SH-SY5Y (cell line): ENCODE measurements at regions not wholly inside any gene's neighbourhood (a gene's known extent, or its start where the extent isn't known, plus 50 kb on each side); places are given as distances from the start of the nearest gene placed in this dataset.
A peak's percentile ranks its signal among the peaks of the same experiment; 100 is the strongest.

Source experiments
- GATA2 ChIP-seq: IDR thresholded peaks from 2 replicates; pipeline ENCODE4 v1.6.1; 2011; ENCODE audit warnings: mild to moderate bottlenecking, low read depth, low read length
- GATA3 ChIP-seq: IDR thresholded peaks from 2 replicates; pipeline ENCODE4 v1.6.1; 2011; ENCODE audit warnings: low read depth, mild to moderate bottlenecking, low read length, moderate library complexity

- no peak for TF ChIP-seq GATA3
- TF ChIP-seq GATA2 = 0 out of 2 replicates have a peak, but pooled peaks have one; percentile 38
Observed at GRCh38 chr3:177611752-177612334, 414.6 kb upstream of the TBL1XR1 start.

DNA sequence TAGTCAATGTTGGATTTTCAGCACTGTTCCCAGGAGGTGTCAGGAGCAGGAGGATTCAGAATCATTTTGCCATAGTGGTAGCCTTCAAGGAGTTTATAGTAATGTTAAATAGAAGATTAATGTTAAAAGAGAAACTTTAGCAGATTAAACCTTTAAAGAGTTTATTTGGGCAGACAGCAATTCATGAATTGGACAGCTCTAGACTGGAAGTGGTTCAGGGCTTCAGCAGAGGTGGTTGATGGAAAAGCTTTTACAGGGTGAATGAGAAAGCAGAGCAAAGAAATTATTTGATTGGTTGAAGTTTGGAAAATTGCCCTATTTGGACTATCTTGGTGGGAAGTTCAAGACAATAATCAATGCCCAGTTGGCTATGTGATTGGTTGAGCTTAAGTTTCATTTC, 416.6 kb upstream of the TBL1XR1 start:
- no peak for TF ChIP-seq GATA2
- no peak for TF ChIP-seq GATA3

DNA sequence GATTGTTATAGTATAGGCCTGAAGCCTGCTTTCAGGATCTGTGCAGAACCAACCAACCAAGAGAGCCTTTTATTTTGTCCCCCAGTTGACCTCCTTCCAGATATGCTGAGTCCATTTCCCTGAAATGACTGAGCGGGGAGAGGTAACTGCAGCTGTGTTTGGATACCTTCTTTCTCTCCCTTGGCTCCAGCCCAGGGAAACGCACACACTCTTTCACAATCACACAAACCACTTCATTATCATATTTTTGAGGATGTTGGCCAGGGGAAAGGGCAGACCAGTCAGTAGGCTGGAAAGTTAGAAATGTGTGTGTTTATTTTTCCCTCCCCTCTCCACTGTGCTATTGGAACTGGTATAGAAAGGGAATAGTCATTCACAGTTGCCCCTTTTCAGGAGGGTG, 417.7 kb upstream of the TBL1XR1 start:
- TF ChIP-seq GATA3 (no peak), GATA2 (no peak)

DNA sequence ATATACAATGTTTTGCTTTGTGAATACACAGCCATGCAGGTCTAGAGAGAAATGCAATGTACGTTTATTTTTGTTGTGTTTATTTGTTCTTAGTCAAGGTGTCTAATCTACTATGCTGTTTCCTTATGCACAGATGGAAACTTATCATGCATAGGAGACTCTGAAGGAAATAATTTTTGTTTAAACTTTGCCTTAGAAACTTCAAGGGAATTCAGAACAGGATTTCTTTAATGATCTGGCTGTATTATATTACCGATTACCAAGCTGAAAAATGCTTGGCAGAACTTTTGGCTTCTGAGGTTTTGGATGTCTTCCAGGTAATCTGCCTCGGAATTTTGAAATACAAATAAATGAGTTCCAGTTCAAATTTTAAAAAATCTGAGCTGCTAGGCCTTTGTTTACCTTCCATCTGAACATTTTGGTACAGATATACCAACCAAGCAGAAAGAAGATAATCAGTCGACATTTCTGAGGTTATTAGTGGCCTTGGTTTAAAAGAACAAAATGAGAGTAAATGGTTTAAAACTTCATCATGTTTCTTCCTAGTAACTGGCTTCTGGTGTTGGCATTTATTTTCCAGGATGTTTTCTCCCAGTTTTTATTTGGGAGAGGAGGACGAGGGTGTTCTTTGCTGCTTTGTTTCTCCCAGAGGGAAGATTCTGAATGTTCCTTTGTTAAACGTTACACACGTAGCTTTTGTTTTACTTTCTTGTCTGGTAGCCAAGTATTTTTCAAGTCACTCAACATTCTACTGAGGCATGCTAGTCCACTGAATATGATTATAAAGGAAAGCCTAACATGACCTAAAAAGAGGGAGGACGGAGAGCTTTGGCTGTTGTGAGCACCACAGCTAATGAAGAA, 421.8 kb upstream of the TBL1XR1 start:
- TF ChIP-seq GATA3 (no peak), GATA2 (no peak)

- TF ChIP-seq GATA2 (no peak), GATA3 (no peak)
Observed at GRCh38 chr3:177620073-177620472, 422.8 kb upstream of the TBL1XR1 start.

- no peak for TF ChIP-seq GATA3
- TF ChIP-seq GATA2 = no peak
Observed at GRCh38 chr3:177622520-177622919, 425.2 kb upstream of the TBL1XR1 start.

DNA sequence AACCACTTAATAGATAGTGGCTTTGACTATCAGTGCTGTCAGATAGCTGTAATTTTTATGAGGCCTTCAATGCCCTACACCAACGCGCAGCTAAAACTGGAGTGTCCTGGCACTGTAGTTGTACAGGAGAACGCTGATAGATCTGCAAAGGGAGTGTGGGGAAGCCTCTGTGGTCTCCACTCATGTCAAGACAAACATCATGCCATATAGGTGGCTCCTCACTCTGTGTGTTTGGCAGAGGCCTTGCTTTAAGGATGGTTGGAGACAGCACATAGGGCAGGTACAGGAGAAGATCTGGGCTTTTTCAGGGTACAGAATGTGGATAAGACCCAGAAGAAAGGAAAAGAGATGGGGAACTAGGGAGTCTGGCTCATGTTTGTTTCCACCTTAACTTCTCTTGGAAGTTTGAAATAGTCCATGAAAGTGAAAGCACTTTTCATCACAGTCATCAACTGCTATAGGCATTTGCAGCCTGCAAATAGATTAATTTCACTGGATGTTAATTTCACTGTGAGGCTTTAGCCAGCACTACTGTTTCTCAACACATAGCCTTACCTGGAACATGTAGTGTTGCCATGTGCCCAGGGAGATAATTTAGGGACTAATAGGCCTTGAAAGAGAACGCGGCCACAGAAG, 425.8 kb upstream of the TBL1XR1 start:
- TF ChIP-seq GATA3 (no peak), GATA2 (no peak)

DNA sequence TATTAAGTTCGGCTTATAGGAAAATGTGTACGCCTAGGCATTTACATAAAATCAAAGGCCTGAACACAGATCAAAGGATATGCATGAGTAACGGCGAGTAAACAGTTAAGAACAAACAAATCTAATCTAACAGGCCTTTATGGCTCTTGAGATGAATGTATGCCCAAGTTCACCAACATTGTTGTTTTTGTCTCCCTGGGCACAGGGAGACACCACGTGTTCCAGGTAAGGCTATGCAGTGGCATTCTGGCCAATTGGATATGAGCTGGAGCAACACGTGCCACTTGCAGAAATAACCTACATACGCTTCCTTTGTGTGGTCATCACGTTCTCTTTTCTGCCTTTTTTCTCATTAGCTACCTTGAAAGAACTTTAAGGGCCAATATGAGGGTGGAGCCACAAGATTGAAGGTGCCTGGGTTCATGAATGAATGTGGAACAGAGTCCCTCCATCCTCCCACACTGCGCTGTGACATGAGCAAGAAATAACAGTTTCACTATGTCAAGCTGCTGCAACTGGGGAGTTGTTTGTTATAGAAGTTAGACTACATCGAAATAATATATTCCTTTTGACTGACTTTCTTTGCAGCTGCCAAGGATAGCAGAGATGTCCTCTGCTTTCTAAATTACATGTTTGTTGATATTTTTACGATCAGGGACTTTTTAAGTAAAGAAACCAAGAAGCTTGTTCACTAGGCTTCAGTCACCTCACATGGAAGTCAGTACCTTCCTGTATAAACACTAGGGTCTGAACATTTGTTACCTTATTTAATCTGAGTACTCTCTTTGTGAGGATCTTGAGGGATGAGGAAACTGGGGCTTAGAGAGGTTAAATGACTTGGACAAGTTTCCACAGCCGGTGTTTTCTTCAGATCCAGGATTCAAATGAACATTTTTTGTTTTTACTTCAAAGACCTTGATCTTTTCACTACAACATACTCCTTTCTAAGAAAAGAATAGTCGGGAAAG, 427.5 kb upstream of the TBL1XR1 start:
- no peak for TF ChIP-seq GATA3
- TF ChIP-seq GATA2 = no peak

DNA sequence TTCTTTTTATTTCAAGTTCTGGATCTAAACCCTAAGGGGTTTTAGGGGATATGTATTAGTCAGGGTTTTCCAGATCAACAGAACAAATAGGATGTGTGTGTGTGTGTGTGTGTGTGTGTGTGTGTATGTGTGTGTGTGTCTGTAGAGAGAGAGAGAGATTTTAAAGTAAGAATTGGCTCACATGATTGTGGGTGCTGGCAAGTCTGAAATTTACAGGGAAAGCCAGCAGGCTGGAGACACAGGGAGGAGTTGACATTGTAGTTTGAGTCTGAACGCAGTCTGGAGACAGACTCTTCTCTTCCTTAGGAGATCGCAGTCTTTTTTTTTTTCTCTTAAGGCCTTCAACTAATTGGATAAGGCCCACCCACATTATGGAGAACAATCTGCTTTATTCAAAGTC, 428.8 kb upstream of the TBL1XR1 start:
- TF ChIP-seq GATA2 = no peak
- no peak for TF ChIP-seq GATA3

DNA sequence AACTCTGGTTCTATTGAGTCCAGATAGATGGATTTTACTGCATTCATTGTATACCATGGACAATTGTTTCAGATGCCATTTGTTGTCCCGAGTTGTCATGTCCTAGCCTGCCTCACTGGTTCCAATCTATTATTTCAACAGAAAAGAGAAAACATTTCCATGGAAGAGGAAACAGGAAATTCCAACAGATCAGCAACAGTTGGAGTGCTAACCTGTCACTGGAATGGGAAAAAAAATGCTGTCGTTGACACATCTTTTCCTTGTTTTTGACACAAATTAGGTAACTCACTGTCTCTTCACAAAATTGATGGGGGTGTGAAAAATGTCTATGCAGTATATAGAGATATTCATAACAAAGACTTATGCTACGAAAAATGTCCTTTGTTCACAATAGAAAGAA, 432.0 kb upstream of the TBL1XR1 start:
- TF ChIP-seq GATA2 (no peak), GATA3 (no peak)

DNA sequence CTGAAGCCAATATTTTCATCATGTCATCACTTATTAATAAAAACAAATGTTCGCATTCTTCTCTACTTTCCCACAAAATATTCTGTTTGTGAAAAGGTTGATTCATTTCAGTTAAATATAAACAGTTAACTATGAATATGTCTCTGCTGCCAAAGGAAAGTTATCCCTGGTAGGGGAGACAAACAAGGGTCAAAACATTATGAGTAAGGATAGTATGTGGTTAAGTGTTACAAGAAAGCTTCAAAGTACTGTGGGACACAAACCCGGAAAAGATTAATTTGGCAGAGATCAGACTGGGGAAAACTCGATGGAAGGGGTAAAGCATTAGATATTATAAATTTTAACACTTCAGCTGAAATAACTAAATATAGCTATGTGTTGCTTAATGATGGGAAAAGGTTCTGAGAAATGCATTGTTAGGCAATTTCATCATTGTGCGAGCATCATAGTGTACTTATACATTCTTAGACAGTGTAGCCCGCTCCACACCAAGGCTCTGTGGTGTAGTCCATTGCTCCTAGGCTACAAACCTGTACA, 436.5 kb upstream of the TBL1XR1 start:
- TF ChIP-seq GATA3 (no peak), GATA2 (no peak)

DNA sequence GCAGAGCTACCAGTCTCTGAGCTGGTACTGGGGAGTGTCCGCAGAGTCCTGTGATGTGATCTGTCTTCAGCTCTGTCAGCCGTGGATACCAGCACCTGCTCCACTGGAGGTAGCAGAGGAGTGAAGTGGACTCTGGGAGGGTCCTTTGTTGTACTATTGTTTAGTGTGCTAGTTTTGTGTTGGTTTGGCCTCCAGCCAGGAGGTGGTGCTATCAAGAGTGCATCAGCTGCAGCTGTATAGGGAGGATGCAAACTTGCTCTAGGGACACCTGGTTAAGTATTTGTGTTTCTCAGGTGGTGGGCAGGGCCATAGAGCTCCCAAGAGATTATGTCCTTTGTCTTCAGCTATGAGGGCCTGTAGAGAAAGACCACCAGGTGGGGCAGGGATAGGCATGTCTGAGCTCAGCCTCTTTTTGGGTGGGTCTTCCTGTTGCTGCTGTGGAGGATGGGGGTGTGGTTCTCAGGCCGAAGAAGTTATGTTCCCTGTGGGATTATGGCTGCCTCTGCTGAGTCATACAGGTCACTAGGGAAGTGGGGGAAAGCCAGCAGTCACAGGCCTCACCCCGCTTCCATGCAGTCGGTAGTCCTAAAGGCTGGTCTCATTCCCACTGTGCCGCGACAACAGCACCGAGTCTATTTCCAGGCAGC, 443.2 kb upstream of the TBL1XR1 start:
- no peak for TF ChIP-seq GATA3
- TF ChIP-seq GATA2 = no peak

DNA sequence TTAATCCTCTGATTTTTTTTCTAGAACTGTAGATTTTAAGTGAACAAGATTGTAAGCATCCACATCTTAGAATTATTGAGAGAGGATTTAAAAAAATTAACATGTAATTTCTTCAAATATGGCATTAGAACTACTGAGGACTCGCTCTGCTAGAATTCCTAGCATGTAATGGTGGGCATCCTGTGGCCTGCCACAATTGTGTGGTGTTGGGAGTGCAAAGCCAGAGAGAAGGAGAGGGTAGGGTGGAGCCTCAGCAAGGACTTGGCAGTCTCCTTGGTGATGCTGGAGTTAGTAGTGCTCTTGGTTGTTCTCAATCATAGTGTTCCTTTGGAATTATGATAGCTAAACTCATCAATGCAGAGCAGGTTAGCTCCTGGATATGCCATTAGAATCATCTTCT, 443.9 kb upstream of the TBL1XR1 start:
- TF ChIP-seq GATA2 (no peak), GATA3 (no peak)
